ENCODE measurements at regions not wholly inside any gene's neighbourhood (a gene's known extent, or its start where the extent isn't known, plus 50 kb on each side); places are given as distances from the start of the nearest gene placed in this dataset.

DNA sequence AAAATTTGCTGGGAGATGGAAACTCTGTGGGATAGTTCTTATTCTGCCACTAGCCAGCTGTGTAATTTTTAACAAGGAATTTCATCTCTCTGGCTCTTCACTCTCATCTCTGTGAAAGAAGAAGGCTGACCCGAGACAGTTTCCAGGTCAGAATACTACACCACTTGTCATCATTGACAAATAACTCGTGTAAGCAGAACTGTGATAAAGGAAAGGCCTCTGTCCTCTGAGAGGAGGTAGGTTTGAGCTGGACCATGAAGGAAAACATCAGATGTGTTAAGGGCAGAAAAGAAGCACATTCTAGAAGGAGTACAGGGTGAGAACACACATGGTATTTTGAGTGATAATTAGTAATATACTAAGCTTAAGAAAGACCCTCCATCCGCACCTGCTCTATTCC, 211.4 kb upstream of the DDX18 start:
- TF ChIP-seq EZH2 (IDR thresholded peaks at IDR 0.05), result no peak
- TF ChIP-seq, protein P1, sequence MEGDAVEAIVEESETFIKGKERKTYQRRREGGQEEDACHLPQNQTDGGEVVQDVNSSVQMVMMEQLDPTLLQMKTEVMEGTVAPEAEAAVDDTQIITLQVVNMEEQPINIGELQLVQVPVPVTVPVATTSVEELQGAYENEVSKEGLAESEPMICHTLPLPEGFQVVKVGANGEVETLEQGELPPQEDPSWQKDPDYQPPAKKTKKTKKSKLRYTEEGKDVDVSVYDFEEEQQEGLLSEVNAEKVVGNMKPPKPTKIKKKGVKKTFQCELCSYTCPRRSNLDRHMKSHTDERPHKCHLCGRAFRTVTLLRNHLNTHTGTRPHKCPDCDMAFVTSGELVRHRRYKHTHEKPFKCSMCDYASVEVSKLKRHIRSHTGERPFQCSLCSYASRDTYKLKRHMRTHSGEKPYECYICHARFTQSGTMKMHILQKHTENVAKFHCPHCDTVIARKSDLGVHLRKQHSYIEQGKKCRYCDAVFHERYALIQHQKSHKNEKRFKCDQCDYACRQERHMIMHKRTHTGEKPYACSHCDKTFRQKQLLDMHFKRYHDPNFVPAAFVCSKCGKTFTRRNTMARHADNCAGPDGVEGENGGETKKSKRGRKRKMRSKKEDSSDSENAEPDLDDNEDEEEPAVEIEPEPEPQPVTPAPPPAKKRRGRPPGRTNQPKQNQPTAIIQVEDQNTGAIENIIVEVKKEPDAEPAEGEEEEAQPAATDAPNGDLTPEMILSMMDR (IDR thresholded peaks at IDR 0.05), result no peak

Measured in neural progenitor cell (in vitro differentiated cells).